Neuronal stem cell (in vitro differentiated cells): ENCODE measurements at regions not wholly inside any gene's neighbourhood (a gene's known extent, or its start where the extent isn't known, plus 50 kb on each side); places are given as distances from the start of the nearest gene placed in this dataset.

Source experiments
- DNase-seq: peaks from one replicate; pipeline ENCODE4 v3.0.0-alpha.2; 2013; ENCODE audit warnings: low spot score
- H2AFZ ChIP-seq: one replicate; pipeline ENCODE4 v1.6.1; 2013; ENCODE audit warnings: mild to moderate bottlenecking, low read length, inconsistent platforms
- H2AK5ac ChIP-seq: 2 replicates; pipeline ENCODE4 v1.6.1; 2013; ENCODE audit warnings: low read depth, mild to moderate bottlenecking, inconsistent platforms, low read length, moderate library complexity, mixed read lengths
- H2BK120ac ChIP-seq: 2 replicates; pipeline ENCODE4 v1.6.1; 2013; ENCODE audit warnings: low read depth, mild to moderate bottlenecking, inconsistent platforms, low read length, moderate library complexity, mixed read lengths
- H2BK12ac ChIP-seq: one replicate; pipeline ENCODE4 v1.6.1; 2013; ENCODE audit warnings: low read length, inconsistent platforms
- H2BK15ac ChIP-seq: 2 replicates; pipeline ENCODE4 v1.6.1; 2013; ENCODE audit warnings: mild to moderate bottlenecking, low read length, inconsistent platforms, mixed read lengths
- H2BK5ac ChIP-seq: one replicate; pipeline ENCODE4 v1.6.1; 2013; ENCODE audit warnings: inconsistent platforms, mild to moderate bottlenecking, low read length, moderate library complexity
- H3K14ac ChIP-seq: one replicate; pipeline ENCODE4 v1.6.1; 2013; ENCODE audit warnings: low read length, inconsistent platforms
- H3K18ac ChIP-seq: 2 replicates; pipeline ENCODE4 v1.6.1; 2013; ENCODE audit warnings: low read length, inconsistent platforms
- H3K23ac ChIP-seq: 2 replicates; pipeline ENCODE4 v1.6.1; 2013; ENCODE audit warnings: low read depth, mild to moderate bottlenecking, mixed read lengths, low read length, inconsistent platforms; ENCODE audit not compliant: poor library complexity
- H3K27ac ChIP-seq: replicated peaks from 3 replicates; pipeline ENCODE4 v1.5.1; 2013; ENCODE audit warnings: low read length, inconsistent platforms
- H3K27me3 ChIP-seq, 3 experiments: 2 replicates each; pipeline ENCODE4 v1.6.1; 2013; ENCODE audit warnings: low read length in 3 of 3, mild to moderate bottlenecking in 2 of 3, inconsistent platforms in 1 of 3, low read depth in 1 of 3, mixed read lengths in 1 of 3, moderate library complexity in 1 of 3; ENCODE audit not compliant: control insufficient read depth in 3 of 3, insufficient read depth in 3 of 3
- H3K36me3 ChIP-seq, 2 donors: replicated peaks in 1 of 2; 2 replicates each; pipeline ENCODE4 v1.6.1; 2013; ENCODE audit warnings: low read length in 2 of 2; ENCODE audit not compliant: control insufficient read depth in 2 of 2, insufficient read depth in 2 of 2
- H3K4ac ChIP-seq: 2 replicates; pipeline ENCODE4 v1.6.1; 2013; ENCODE audit warnings: inconsistent platforms, mild to moderate bottlenecking, low read length, moderate library complexity
- H3K4me1 ChIP-seq, 2 donors: 1 replicate in 1 of 2; 2 replicates in 1 of 2; pipeline ENCODE4 v1.6.1; 2013; ENCODE audit warnings: low read length in 2 of 2, low read depth in 1 of 2; ENCODE audit not compliant: control insufficient read depth in 2 of 2, insufficient read depth in 1 of 2
- H3K4me2 ChIP-seq: one replicate; pipeline ENCODE4 v1.6.1; 2013; ENCODE audit warnings: mild to moderate bottlenecking, low read length, inconsistent platforms; ENCODE audit not compliant: insufficient read depth, poor library complexity, severe bottlenecking
- H3K4me3 ChIP-seq, 2 donors: 2 replicates each; pipeline ENCODE4 v1.5.1; 2013; ENCODE audit warnings: low read length in 2 of 2, mild to moderate bottlenecking in 2 of 2, inconsistent platforms in 1 of 2, moderate library complexity in 1 of 2
- H3K79me1 ChIP-seq: one replicate; pipeline ENCODE4 v1.6.1; 2013; ENCODE audit warnings: low read depth, mild to moderate bottlenecking, inconsistent platforms, low read length, moderate library complexity
- H3K9ac ChIP-seq: one replicate; pipeline ENCODE4 v1.6.1; 2013; ENCODE audit warnings: mild to moderate bottlenecking, low read depth, low read length, inconsistent platforms; ENCODE audit not compliant: poor library complexity
- H3K9me3 ChIP-seq, 2 donors: replicated peaks in 1 of 2; 2 replicates each; pipeline versions ENCODE3 to v1.6.1; 2013; ENCODE audit warnings: low read length in 2 of 2, mild to moderate bottlenecking in 2 of 2, inconsistent platforms in 1 of 2, low read depth in 1 of 2, mixed read lengths in 1 of 2, moderate library complexity in 1 of 2; ENCODE audit not compliant: control insufficient read depth in 2 of 2, insufficient read depth in 1 of 2
- H4K8ac ChIP-seq: one replicate; pipeline ENCODE4 v1.6.1; 2013; ENCODE audit warnings: low read depth, mild to moderate bottlenecking, inconsistent platforms, low read length, moderate library complexity
- H4K91ac ChIP-seq: one replicate; pipeline ENCODE4 v1.6.1; 2013; ENCODE audit warnings: low read length, low read depth, mild to moderate bottlenecking, inconsistent platforms; ENCODE audit not compliant: poor library complexity
- WGBS, 2 donors: extraction: QIAGEN DNeasy Blood & Tissue Kit; methylation state at CpG; one replicate each; pipeline ENCODE4 v1.1.7; 2013; ENCODE audit warnings: missing lambda C conversion rate in 2 of 2, mixed read lengths in 1 of 2; ENCODE audit not compliant: insufficient read length in 2 of 2, insufficient replicate concordance in 1 of 2; ENCODE audit errors: extremely low coverage in 2 of 2; 5-methylcytosine and 5-hydroxymethylcytosine counted together

DNA sequence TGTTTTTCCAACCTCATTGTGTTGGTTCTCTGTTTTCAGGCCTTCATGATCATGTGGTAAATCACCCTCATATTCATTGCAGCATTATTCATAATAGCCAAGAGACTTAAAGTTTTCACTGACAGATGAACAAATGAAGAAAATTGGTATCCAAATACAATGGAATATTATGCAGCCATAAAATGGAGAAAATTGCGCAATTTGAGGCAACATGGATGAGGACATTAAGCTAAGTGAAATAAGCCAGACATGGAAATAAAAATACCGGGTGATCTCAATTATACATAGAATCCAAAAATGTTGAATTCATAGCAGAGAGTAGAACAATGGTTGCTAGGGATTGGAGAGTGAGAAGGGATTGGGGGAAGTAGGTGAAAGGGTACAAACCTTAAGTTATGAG is 491.9 kb upstream of the KCNMB2 start:
- H4K91ac ChIP-seq = no peak overlapping the region
- H2AFZ ChIP-seq = no peak overlapping the region
- H4K8ac ChIP-seq = no peak overlapping the region
- H2AK5ac ChIP-seq = no peak overlapping the region
- no peak overlapping the region for H2BK15ac ChIP-seq
- no peaks in the 10 kb centered on the region for H3K79me1 ChIP-seq
- H3K36me3 ChIP-seq = no peaks in the 10 kb centered on the region
- H3K27ac ChIP-seq = no peak overlapping the region
- no peak overlapping the region for H2BK120ac ChIP-seq
- H3K4me1 ChIP-seq = no peaks in the 10 kb centered on the region
- no peak overlapping the region for H3K4me3 ChIP-seq
- no peak overlapping the region for H3K18ac ChIP-seq
- no peak overlapping the region for H2BK12ac ChIP-seq
- H3K14ac ChIP-seq = no peak overlapping the region
- WGBS, 2 donors = no CpG with 5 or more reads among the region's 2 CpGs
- no peak overlapping the region for H3K9ac ChIP-seq
- no peak overlapping the region for H3K23ac ChIP-seq
- H2BK5ac ChIP-seq = no peak overlapping the region
- no peaks in the 10 kb centered on the region for H3K9me3 ChIP-seq
- no peaks in the 10 kb centered on the region for H3K27me3 ChIP-seq
- DNase-seq = no peak
- H3K4me2 ChIP-seq = no peak overlapping the region
- H3K4ac ChIP-seq = no peak overlapping the region

DNA sequence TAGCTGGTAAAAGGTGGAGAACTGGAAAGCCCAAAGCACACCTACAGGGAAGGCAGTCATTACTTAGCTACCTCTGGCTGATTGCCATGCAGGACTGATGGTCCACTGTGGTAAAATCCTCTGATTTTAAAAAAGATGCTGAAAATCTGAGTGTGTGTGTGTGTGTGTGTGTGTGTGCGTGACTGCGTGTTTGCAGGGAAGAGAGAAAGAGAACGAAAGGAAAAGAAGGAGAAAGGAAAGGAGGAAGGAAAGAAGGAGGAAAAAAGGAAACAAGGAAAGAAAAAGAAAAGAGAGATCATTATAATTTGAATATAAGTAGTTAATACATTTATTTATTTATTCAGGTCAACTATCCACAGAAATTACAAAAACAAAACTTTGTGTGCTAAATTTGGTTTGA is 488.7 kb upstream of the KCNMB2 start:
- no peaks in the 10 kb centered on the region for H3K36me3 ChIP-seq
- H3K14ac ChIP-seq = no peak overlapping the region
- no peak overlapping the region for H2BK12ac ChIP-seq
- no peak overlapping the region for H3K23ac ChIP-seq
- no peaks in the 10 kb centered on the region for H3K4me1 ChIP-seq
- no peak overlapping the region for H3K4me2 ChIP-seq
- H3K4ac ChIP-seq = no peak overlapping the region
- no peak overlapping the region for H2BK120ac ChIP-seq
- H4K91ac ChIP-seq = no peak overlapping the region
- no peak overlapping the region for H3K9ac ChIP-seq
- no peak overlapping the region for H2BK5ac ChIP-seq
- no peak overlapping the region for H3K18ac ChIP-seq
- no peak for DNase-seq
- no peak overlapping the region for H3K27ac ChIP-seq
- WGBS, 2 donors = no CpG with 5 or more reads among the region's 3 CpGs
- no peak overlapping the region for H2AK5ac ChIP-seq
- no peak overlapping the region for H2AFZ ChIP-seq
- H2BK15ac ChIP-seq = no peak overlapping the region
- H3K27me3 ChIP-seq = no peaks in the 10 kb centered on the region
- H3K79me1 ChIP-seq = no peaks in the 10 kb centered on the region
- H4K8ac ChIP-seq = no peak overlapping the region
- no peaks in the 10 kb centered on the region for H3K9me3 ChIP-seq
- H3K4me3 ChIP-seq = no peak overlapping the region

DNA sequence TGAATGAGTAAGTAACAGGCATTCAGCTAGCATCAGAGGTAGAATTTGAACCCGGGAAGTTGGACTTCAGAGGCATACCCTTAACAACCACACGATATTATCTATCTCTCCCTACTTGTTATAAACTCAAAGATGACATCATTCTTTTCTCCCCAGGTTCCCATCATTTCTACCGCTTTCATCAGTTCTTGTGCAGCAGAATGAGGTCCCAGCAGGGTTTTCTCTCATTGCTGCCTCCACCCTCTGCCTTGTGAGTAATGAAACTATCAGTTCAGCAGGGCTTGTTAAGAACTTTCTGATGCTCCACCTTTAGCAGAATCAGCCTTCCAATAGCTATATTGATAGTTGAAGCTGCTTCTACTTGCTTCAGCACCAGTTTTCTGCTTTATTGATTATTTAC is 487.5 kb upstream of the KCNMB2 start:
- no peak overlapping the region for H3K4ac ChIP-seq
- no peak overlapping the region for H2BK5ac ChIP-seq
- no peak overlapping the region for H3K9ac ChIP-seq
- H2BK12ac ChIP-seq = no peak overlapping the region
- WGBS, 2 donors = no CpG with 5 or more reads among the region's 3 CpGs
- H3K4me2 ChIP-seq = no peak overlapping the region
- no peak overlapping the region for H3K14ac ChIP-seq
- no peak overlapping the region for H4K8ac ChIP-seq
- no peak overlapping the region for H2AK5ac ChIP-seq
- no peaks in the 10 kb centered on the region for H3K9me3 ChIP-seq
- no peak overlapping the region for H2BK120ac ChIP-seq
- no peak overlapping the region for H3K27ac ChIP-seq
- no peak overlapping the region for H3K18ac ChIP-seq
- no peak overlapping the region for H2BK15ac ChIP-seq
- DNase-seq = no peak
- H3K36me3 ChIP-seq = no peaks in the 10 kb centered on the region
- no peak overlapping the region for H4K91ac ChIP-seq
- H3K4me1 ChIP-seq = no peaks in the 10 kb centered on the region
- no peak overlapping the region for H3K23ac ChIP-seq
- H3K4me3 ChIP-seq = no peak overlapping the region
- no peak overlapping the region for H2AFZ ChIP-seq
- no peaks in the 10 kb centered on the region for H3K79me1 ChIP-seq
- no peaks in the 10 kb centered on the region for H3K27me3 ChIP-seq

DNA sequence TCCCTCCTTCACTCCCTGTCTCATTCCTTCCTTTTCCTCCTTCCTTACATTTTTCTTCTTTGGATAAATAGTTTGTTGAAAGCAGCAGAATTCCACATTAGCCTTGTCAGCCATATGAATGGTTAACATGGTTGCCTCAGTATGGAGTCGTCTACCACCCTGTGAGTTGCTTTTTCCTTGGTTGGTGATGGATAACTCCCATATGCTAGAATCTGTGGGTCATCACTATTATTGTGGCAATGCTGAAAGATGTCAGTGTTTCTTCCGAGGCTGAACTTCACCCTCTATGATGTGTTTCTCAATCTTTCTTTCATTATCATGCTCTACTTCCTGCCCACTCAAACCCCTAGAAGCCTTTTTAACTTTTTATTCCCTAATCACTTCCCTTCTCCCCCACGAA is 481.8 kb upstream of the KCNMB2 start:
- Histone ChIP-seq H3K27me3 (no peaks in the 10 kb centered on the region), H3K14ac (no peak overlapping the region), H2AK5ac (no peak overlapping the region), H4K8ac (no peak overlapping the region), H3K18ac (no peak overlapping the region), H2BK15ac (no peak overlapping the region), H3K36me3 (no peaks in the 10 kb centered on the region), H3K4me3 (no peak overlapping the region), H4K91ac (no peak overlapping the region), H3K9me3 (peaks cover 0 to 2% of the 10 kb centered on the region in 2 donors), H2BK5ac (no peak overlapping the region), H2AFZ (no peak overlapping the region), H3K4me2 (no peak overlapping the region), H2BK120ac (no peak overlapping the region), H3K9ac (no peak overlapping the region), H3K27ac (no peak overlapping the region), H2BK12ac (no peak overlapping the region), H3K4me1 (no peaks in the 10 kb centered on the region), H3K79me1 (no peaks in the 10 kb centered on the region), H3K4ac (no peak overlapping the region), H3K23ac (no peak overlapping the region)
- WGBS, 2 donors = 100% methylated on average over 1 of the region's 3 CpGs
- no peak for DNase-seq
